Activated T-cell treated with anti-CD3 and anti-CD28 coated beads, Interleukin-2, amount 50 U/mL, for 48 hours (primary cell): ENCODE measurements at regions not wholly inside any gene's neighbourhood (a gene's known extent, or its start where the extent isn't known, plus 50 kb on each side); places are given as distances from the start of the nearest gene placed in this dataset.
"Not testable (repeated sequence)": the region's sequence is repeated elsewhere in the genome, so short reads cannot be mapped to it uniquely, and the experiment has no call there.

ENCODE experiments used
- DNase-seq, 2 experiments: peaks; one replicate each; pipeline ENCODE4 v3.0.0-alpha.2; 2020

DNA sequence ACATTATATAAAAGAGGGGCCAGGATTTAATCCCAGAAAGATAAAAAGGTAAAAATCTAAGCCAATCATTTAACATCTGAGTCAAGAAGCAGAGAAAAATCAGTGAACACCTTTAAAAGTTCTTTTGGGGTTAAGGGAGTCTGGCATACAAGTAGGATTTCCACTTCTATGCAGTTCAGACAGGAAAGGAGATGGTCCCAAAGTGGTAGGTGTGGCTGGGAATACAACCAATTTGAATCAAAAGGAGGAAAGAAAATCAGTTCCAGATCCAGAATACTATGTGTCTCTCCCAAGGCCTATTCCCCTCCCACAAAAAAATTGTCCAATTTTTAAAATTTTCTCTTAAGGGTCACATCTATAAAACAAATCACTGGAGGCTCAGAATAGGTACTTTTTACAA, 167.4 kb downstream of the PHLDA1 start:
- no peak for DNase-seq

DNA sequence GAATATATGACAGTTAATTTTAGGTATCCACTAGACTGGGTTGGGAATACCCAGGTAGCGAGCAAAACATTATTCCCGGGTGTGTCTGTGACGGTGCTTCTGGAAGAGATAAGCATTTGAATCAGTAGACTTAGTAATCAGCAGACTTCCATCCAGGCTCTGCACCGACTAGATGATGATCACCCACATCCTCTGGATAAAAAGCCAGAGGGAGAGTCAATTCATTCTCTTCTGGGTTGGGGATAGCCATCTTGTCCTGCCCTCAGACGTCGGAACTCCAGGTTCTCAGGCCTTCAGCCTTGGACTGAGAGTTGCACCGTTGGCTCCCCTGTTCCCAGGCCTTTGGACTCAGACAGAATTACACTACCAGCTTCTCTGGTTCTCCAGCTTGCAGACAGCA, 168.0 kb downstream of the PHLDA1 start:
- DNase-seq = no peak

- DNase-seq = no peak
Measured at GRCh38 chr12:75862692-75863471, 168.7 kb downstream of the PHLDA1 start.

- no peak for DNase-seq
Measured at GRCh38 chr12:75859868-75860267, 171.7 kb downstream of the PHLDA1 start.

DNA sequence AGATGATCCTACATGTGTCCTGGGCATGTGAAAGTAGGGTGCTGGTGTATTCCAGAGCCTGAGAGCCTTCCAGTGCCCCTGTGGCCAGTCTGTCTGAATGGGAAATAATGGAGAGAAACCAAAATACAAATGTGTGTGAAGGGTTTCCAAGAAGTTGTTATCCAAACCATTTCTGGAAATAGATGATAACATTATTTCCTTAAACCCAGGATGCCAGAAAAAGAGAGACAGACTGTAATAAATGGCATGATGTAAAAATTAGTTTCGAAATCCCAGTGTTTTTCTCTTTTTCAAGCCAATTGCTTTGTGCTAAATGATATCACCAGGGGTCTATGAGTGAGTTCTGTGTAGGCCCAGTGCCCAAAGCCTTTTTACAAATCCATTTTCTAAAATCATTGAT, 175.3 kb downstream of the PHLDA1 start:
- DNase-seq = no peak

GRCh38 chr12:75855360-75855759, 176.2 kb downstream of the PHLDA1 start:
- no peak for DNase-seq

DNA sequence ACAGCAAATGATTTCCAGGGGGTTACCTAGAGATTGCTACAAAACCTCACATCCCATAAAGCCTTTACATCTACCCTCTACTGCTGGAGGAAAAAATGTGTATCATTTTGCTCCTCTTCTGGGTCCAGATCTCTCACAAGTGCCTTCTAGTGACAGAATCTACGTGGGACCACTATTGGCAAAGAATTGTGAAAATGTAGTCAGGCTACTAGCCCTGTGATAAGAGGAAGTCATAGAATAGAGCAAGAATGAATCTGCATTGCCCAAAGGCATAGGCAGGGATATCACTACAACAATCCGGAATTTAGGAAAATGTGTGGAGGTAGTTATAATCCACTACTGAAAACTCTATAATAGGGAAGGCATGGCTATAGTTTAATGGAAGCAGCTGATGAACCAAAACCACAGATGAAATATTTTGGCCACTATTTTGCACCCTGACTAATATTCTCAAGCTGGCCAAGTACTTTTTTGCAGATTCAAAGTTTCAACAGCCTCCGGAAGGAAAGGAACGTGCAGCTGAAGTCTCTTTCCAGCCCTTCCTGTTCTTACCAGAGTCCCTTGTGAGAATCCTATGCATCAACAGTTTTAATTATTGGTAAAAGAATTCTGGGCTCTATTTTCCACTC, 176.8 kb downstream of the PHLDA1 start:
- no peak for DNase-seq

- not testable (repeated sequence) for DNase-seq
Measured at GRCh38 chr12:75854137-75854536, 177.4 kb downstream of the PHLDA1 start.

DNA sequence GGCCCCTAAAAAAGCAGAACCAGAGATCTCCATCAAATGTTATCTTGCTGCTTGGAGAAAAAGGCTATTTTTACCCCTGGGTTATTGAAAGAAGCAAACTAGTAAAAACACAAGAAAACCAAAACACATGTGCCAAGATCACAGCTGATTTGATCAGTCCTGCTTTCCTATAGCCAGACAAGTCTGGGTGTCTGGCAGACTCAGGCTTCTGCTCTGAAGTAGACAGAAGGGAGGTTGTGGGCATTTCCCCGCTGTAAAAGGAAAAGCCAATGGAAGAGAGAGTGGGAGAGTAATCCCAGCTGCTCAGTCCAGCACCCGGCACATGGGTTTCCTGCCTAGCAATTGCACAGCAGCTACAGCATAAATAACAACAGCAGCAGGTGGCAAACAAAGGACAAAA, 177.9 kb downstream of the PHLDA1 start:
- DNase-seq = no peak

DNA sequence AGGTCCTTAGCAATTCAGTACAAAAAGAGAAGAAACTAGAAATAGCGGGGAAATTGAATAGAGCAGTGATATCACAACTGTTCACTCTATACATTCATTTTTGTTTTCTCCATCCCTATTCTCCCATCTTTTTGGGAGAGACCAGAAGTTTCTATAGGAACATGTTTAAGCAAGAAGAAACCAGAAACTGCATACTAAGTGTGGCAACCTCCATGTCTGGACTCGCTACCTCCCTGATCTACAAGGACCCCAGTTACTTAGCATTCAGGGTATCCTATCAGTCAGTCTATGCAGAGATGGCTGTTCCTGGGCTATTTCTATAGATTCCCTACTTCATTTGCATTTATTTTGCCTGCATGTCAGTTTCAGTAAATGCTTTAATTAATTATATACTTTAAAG, 178.6 kb downstream of the PHLDA1 start:
- DNase-seq = no peak

DNA sequence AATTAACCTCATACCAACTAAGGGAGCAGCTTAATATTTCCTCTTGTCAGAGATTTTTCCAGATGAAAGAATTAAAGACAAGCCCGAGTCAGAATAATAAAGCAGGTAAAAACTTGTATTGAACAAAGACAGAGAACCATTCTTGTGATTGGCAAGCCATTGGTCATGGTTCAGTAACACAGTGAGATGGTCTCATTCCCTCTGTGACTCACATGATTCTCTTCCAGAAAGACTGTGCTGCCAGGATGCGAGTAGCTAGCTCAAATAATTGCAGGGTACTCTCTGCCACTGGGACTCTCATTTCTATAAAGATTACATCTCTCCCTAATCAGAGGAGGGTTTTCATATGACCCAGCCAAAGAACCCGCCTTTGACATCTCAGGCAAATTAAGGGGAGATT, 179.4 kb downstream of the PHLDA1 start:
- no peak for DNase-seq

DNA sequence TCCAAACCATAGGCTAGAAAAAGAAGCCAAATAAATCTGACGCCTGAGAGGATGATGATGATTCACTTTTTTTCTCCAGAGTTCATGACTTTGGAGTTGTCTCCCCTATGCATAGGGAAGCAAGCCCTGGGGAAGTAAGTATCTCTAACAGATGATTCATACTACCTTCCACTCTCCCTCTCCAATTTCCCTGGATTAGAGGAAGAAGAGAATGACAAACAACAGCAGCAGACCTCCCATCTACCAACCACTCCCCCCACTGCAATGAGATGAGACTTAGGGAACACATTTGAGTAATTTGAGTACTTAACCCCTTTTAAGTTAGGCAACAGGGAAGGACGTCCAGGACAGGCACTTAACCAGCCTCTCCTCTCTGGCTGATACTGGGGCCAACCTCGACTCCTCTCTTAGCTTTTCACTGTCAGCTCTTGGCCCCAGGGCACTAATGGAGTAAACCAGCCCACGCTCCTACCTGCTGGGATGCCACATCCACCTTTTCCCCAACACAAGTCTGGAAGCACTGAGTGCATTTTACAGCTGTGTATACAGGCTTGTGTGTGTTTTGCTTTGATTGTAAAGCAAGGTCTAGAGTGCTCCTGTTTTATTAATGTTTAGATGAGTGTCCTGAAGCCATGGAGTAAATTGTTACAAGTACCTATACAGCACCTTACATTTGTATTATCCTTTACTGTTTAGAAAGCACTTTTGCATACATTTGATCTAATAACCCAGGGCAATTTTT, 180.7 kb downstream of the PHLDA1 start:
- DNase-seq = no peak

GRCh38 chr12:75848961-75849360, 182.6 kb downstream of the PHLDA1 start:
- no peak for DNase-seq

- no peak for DNase-seq
Measured at GRCh38 chr12:75848431-75848925, 183.1 kb downstream of the PHLDA1 start.

- DNase-seq = no peak
Measured at GRCh38 chr12:75846102-75846501, 185.5 kb downstream of the PHLDA1 start.

DNA sequence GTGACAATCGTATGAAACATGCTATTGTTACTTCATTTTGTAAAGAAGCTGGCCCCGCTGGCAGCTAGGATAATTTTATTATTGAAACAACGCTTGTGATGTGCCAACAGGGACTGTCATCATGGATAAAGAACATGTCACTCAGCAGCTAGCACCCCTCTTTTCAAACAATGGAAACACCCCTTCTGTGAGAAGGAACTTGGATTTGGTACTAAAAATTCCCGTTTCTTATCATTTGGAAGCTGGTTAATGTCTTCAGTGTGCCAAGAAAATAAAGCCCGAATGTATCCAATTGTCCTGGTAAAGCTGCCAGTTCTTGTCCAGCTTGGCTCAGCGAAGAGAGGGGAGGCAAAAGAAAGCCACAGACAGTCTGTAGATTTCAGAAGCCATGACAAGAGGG, 186.6 kb downstream of the PHLDA1 start:
- DNase-seq = no peak

GRCh38 chr12:75844049-75844770, 187.4 kb downstream of the PHLDA1 start:
- DNase-seq = no peak

DNA sequence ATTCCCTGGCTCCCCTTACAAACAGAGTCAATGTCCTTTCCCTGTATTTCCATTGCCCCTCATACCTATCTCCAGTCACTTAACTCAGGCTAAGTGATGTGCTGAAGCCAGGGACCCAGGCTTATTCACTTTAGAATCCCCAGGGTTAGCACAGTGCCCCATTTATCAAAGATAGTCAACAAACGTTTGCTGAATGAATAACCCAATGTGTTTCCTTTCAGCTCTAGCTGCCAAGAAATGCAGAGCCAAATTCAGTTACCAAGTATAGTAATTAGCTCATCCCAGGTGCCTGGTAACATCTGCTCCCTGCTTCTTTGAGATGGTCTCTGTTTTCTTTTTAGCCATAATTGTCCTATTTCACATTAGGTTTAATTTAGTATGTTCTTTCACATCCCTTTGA, 189.5 kb downstream of the PHLDA1 start:
- no peak for DNase-seq

DNA sequence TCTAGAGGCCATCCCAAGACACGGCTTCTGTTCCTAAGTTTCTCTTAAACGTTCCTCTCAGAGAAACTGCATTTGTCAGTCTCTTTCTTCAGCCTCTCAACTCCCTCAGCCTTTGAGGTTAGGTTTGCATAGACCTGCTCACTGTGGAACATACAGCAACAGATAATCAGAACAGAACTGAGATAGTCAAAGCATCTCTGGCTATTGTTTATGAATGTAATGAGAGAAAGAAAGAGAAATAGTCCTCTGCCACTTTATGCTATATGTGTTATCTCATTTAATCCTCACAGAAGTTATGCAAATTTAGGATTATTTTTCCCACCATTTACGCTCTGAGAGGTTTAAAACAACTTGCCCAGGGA, 190.6 kb downstream of the PHLDA1 start:
- no peak for DNase-seq

- DNase-seq = no peak
Measured at GRCh38 chr12:75838309-75838708, 193.3 kb downstream of the PHLDA1 start.

- DNase-seq = no peak
Measured at GRCh38 chr12:75837700-75838099, 193.9 kb downstream of the PHLDA1 start.

- no peak for DNase-seq
Measured at GRCh38 chr12:75836533-75836932, 195.0 kb downstream of the PHLDA1 start.

DNA sequence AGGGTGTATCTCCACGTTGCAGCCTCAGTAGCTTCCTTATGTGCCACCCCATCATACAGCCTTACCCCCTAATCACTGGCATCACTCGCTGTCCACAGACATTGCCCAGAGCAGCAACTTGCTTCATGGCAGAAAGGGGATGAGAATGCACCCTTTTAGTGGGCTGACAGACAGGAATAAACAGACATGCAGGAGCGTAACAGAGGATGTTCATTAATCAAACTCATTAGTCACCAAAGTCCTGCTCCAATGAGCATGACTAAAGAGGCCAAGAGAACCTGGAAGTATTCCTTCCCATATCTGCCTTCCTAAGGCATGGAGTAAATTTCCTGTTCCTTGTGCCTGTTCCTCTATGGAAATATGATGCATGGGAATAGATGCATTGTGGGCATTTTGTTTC, 197.0 kb downstream of the PHLDA1 start:
- DNase-seq = no peak
